IMR-90 (cell line): ENCODE measurements at regions not wholly inside any gene's neighbourhood (a gene's known extent, or its start where the extent isn't known, plus 50 kb on each side); places are given as distances from the start of the nearest gene placed in this dataset.

Experiments used
- ATAC-seq: fragments of 200-7000 bp; cut with Tn5 transposase; 2 replicates; pipeline ENCODE4 v1.9.1; 2020; ENCODE audit warnings: low read depth, mild to moderate bottlenecking, moderate library complexity
- BruUV-seq: library from RNA; stranded (reverse); fragments of 400-500 nt; replicated peaks from 2 replicates; lab custom pipeline; 2021; lab: Mats Ljungman, UMichigan
- CTCF ChIA-PET: fragments of 300-600 bp; formaldehyde crosslinking; extraction: SDS; loops from one replicate; lab custom pipeline; 2021; ENCODE audit warnings: antibody characterized with exemption; lab: Yijun Ruan, JAX
- POLR2A ChIA-PET: fragments of 300-600 bp; sonication (Branson Sonifier 250); formaldehyde crosslinking; loops from one replicate; lab custom pipeline; 2022; ENCODE audit warnings: antibody characterized with exemption; ENCODE audit not compliant: unreplicated experiment; lab: Charles Lee
- DNase-seq: peaks from one replicate; pipeline ENCODE4 v3.0.0; 2013
- H2AFZ ChIP-seq: replicated peaks from 2 replicates; pipeline ENCODE3; 2013; ENCODE audit warnings: low read length, mild to moderate bottlenecking; ENCODE audit not compliant: poor library complexity
- H2AK5ac ChIP-seq: 2 replicates; pipeline ENCODE4 v1.6.1; 2013; ENCODE audit warnings: low read depth, low read length, inconsistent platforms
- H2AK9ac ChIP-seq: replicated peaks from 2 replicates; pipeline ENCODE3; 2013; ENCODE audit warnings: mild to moderate bottlenecking, low read depth, low read length, moderate library complexity; ENCODE audit not compliant: poor library complexity
- H2BK120ac ChIP-seq: 2 replicates; pipeline ENCODE4 v1.6.1; 2013; ENCODE audit warnings: low read depth, low read length, inconsistent platforms
- H2BK15ac ChIP-seq: 3 replicates; pipeline ENCODE4 v1.6.1; 2013; ENCODE audit warnings: low read depth, low read length, inconsistent platforms
- H2BK20ac ChIP-seq: 2 replicates; pipeline ENCODE4 v1.6.1; 2013; ENCODE audit warnings: low read depth, mild to moderate bottlenecking, inconsistent platforms, low read length, moderate library complexity
- H2BK5ac ChIP-seq: 2 replicates; pipeline ENCODE4 v1.6.1; 2013; ENCODE audit warnings: mild to moderate bottlenecking, low read depth, low read length, inconsistent platforms; ENCODE audit not compliant: poor library complexity, severe bottlenecking
- H3K14ac ChIP-seq: replicated peaks from 2 replicates; pipeline ENCODE4 v1.6.1; 2013; ENCODE audit warnings: low read depth, low read length, inconsistent platforms
- H3K18ac ChIP-seq: 2 replicates; pipeline ENCODE4 v1.6.1; 2013; ENCODE audit warnings: low read depth, low read length, control low read depth
- H3K23ac ChIP-seq: 2 replicates; pipeline ENCODE4 v1.6.1; 2013; ENCODE audit warnings: low read depth, low read length, inconsistent platforms
- H3K27ac ChIP-seq: 2 replicates; pipeline ENCODE4 v1.5.1; 2013; ENCODE audit warnings: mild to moderate bottlenecking, control low read depth, low read length; ENCODE audit not compliant: insufficient read depth
- H3K27me3 ChIP-seq: 2 replicates; pipeline ENCODE4 v1.6.1; 2013; ENCODE audit warnings: low read length; ENCODE audit not compliant: control insufficient read depth, insufficient read depth
- H3K36me3 ChIP-seq: 2 replicates; pipeline ENCODE4 v1.6.1; 2013; ENCODE audit warnings: low read length, mixed read lengths; ENCODE audit not compliant: control insufficient read depth, insufficient read depth
- H3K4ac ChIP-seq: 2 replicates; pipeline ENCODE4 v1.6.1; 2013; ENCODE audit warnings: low read depth, low read length, inconsistent platforms
- H3K4me1 ChIP-seq: 2 replicates; pipeline ENCODE4 v1.6.1; 2013; ENCODE audit warnings: low read length, mixed read lengths; ENCODE audit not compliant: control insufficient read depth, insufficient read depth
- H3K4me2 ChIP-seq: 2 replicates; pipeline ENCODE4 v1.6.1; 2013; ENCODE audit warnings: low read depth, mild to moderate bottlenecking, control low read depth, low read length, moderate library complexity
- H3K4me3 ChIP-seq: 2 replicates; pipeline ENCODE4 v1.5.1; 2013; ENCODE audit warnings: low read depth, mild to moderate bottlenecking, control low read depth, low read length, moderate library complexity; ENCODE audit not compliant: insufficient read depth
- H3K56ac ChIP-seq: 2 replicates; pipeline ENCODE4 v1.6.1; 2013; ENCODE audit warnings: low read length, inconsistent platforms; ENCODE audit not compliant: insufficient read depth; ENCODE audit errors: extremely low read depth
- H3K79me1 ChIP-seq, 2 experiments: 2 replicates each; pipeline ENCODE4 v1.6.1; 2013; ENCODE audit warnings: low read length in 2 of 2, inconsistent platforms in 1 of 2, low read depth in 1 of 2
- H3K9ac ChIP-seq: 2 replicates; pipeline ENCODE4 v1.6.1; 2013; ENCODE audit warnings: low read depth, low read length, control low read depth
- H3K9me1 ChIP-seq: 2 replicates; pipeline ENCODE4 v1.6.1; 2013; ENCODE audit warnings: low read length, inconsistent platforms; ENCODE audit not compliant: insufficient read depth
- H3K9me3 ChIP-seq: 2 replicates; pipeline ENCODE4 v1.6.1; 2013; ENCODE audit warnings: low read length; ENCODE audit not compliant: control insufficient read depth, insufficient read depth
- H4K20me1 ChIP-seq: 2 replicates; pipeline ENCODE4 v1.6.1; 2013; ENCODE audit warnings: low read length, inconsistent platforms; ENCODE audit not compliant: insufficient read depth
- H4K5ac ChIP-seq: 2 replicates; pipeline ENCODE4 v1.6.1; 2013; ENCODE audit warnings: mild to moderate bottlenecking, low read depth, low read length, control low read depth
- H4K8ac ChIP-seq, 2 experiments: 2 replicates each; pipeline ENCODE4 v1.6.1; 2013; ENCODE audit warnings: low read depth in 2 of 2, low read length in 2 of 2, control low read depth in 1 of 2, inconsistent platforms in 1 of 2
- H4K91ac ChIP-seq: 2 replicates; pipeline ENCODE4 v1.6.1; 2013; ENCODE audit warnings: low read depth, low read length, inconsistent platforms; ENCODE audit not compliant: insufficient read depth
- BHLHE40 ChIP-seq: fragments of 150-350 bp; IDR thresholded peaks from 2 replicates; pipeline ENCODE4 v1.6.1; 2016; ENCODE audit warnings: mild to moderate bottlenecking, low read depth, low read length
- CEBPB ChIP-seq: IDR thresholded peaks from 2 replicates; pipeline ENCODE4 v1.6.1; 2012; ENCODE audit warnings: low read depth, low read length, improper control_type of control experiment
- CHD1 ChIP-seq: IDR thresholded peaks from 2 replicates; pipeline ENCODE4 v1.6.1; 2012; ENCODE audit warnings: low read depth, low read length, improper control_type of control experiment
- CTCF ChIP-seq: conservative IDR thresholded peaks from 2 replicates; pipeline ENCODE4 v1.5.1; 2012; ENCODE audit warnings: mild to moderate bottlenecking, low read depth, low read length, improper control_type of control experiment
- ELK1 ChIP-seq: fragments of 150-350 bp; IDR thresholded peaks from 2 replicates; pipeline ENCODE4 v1.6.1; 2016; ENCODE audit warnings: low read depth, mild to moderate bottlenecking, low read length, moderate library complexity, borderline replicate concordance
- FOS ChIP-seq: fragments of 150-350 bp; IDR thresholded peaks from 2 replicates; pipeline ENCODE4 v1.6.1; 2016; ENCODE audit warnings: low read depth, low read length
- MAFK ChIP-seq: IDR thresholded peaks from 2 replicates; pipeline ENCODE4 v1.6.1; 2012; ENCODE audit warnings: low read depth, low read length, improper control_type of control experiment
- MAZ ChIP-seq: IDR thresholded peaks from 2 replicates; pipeline ENCODE4 v1.6.1; 2012; ENCODE audit warnings: low read depth, mild to moderate bottlenecking, low read length, improper control_type of control experiment, moderate library complexity, borderline replicate concordance
- MXI1 ChIP-seq: IDR thresholded peaks from 2 replicates; pipeline ENCODE4 v1.6.1; 2012; ENCODE audit warnings: low read depth, mild to moderate bottlenecking, low read length, moderate library complexity, borderline replicate concordance
- NFE2L2 ChIP-seq: fragments of 150-350 bp; IDR thresholded peaks from 2 replicates; pipeline ENCODE4 v1.6.1; 2016; ENCODE audit warnings: low read depth, mild to moderate bottlenecking, low read length
- POLR2A ChIP-seq: IDR thresholded peaks from 2 replicates; pipeline ENCODE4 v1.6.1; 2012; ENCODE audit warnings: mild to moderate bottlenecking, low read depth, low read length
- RAD21 ChIP-seq: IDR thresholded peaks from 2 replicates; pipeline ENCODE4 v1.6.1; 2012; ENCODE audit warnings: low read length, improper control_type of control experiment
- RCOR1 ChIP-seq: IDR thresholded peaks from 2 replicates; pipeline ENCODE4 v1.6.1; 2012; ENCODE audit warnings: mild to moderate bottlenecking, low read length, improper control_type of control experiment; ENCODE audit not compliant: insufficient replicate concordance
- RFX5 ChIP-seq: IDR thresholded peaks from 2 replicates; pipeline ENCODE4 v1.8.0; 2012; ENCODE audit warnings: low read depth, mild to moderate bottlenecking, low read length, moderate library complexity
- SMC3 ChIP-seq: fragments of 150-350 bp; IDR thresholded peaks from 2 replicates; pipeline ENCODE4 v1.6.1; 2016; ENCODE audit warnings: low read depth, mild to moderate bottlenecking, antibody characterized with exemption, low read length, moderate library complexity
- USF2 ChIP-seq: fragments of 150-350 bp; IDR thresholded peaks from 2 replicates; pipeline ENCODE4 v1.6.1; 2017; ENCODE audit warnings: mild to moderate bottlenecking, antibody characterized with exemption, low read length, low read depth
- WGBS, 2 experiments: methylation state at CpG; one replicate each; pipeline versions ENCODE4 v1.1.5 to v1.1.7; 2013; ENCODE audit warnings: missing lambda C conversion rate in 2 of 2; ENCODE audit not compliant: insufficient read length in 1 of 2; ENCODE audit errors: extremely low coverage in 2 of 2; 5-methylcytosine and 5-hydroxymethylcytosine counted together
- dilution Hi-C: fragments of 300-500 bp; cut with HindIII; formaldehyde crosslinking; loops from one replicate; pipeline ENCODE4 v1.14.3; 2018; ENCODE audit warnings: low sequenced_read_pairs; ENCODE audit not compliant: unreplicated experiment
- in situ Hi-C: fragments of 300-500 bp; cut with MboI; formaldehyde crosslinking; loops from 3 replicates; pipeline ENCODE4 v1.14.3; 2019; ENCODE audit warnings: low sequenced_read_pairs, inconsistent platforms, mixed read lengths
- intact Hi-C: fragments of 100-400 bp; cut with micrococcal nuclease; formaldehyde crosslinking; loops from 2 replicates; pipeline ENCODE4 v1.10.0; 2022

GRCh38 chr2:146349334-146349733 is 1495.5 kb upstream of the ACVR2A start:
- no peak overlapping the region for H3K23ac ChIP-seq
- no peaks in the 10 kb centered on the region for H3K36me3 ChIP-seq
- H4K91ac ChIP-seq: no peak overlapping the region
- intact Hi-C loops: no loop called here
- TF ChIP-seq CTCF (no peak), MXI1 (no peak), CHD1 (no peak), NFE2L2 (no peak), ELK1 (no peak), MAFK (no peak), MAZ (no peak), RAD21 (no peak), RCOR1 (no peak), POLR2A (no peak), CEBPB (no peak), BHLHE40 (no peak), USF2 (no peak), SMC3 (no peak), RFX5 (no peak), FOS (no peak)
- POLR2A ChIA-PET: no interaction called here
- no peak overlapping the region for H3K4ac ChIP-seq
- H3K9me1 ChIP-seq: no peaks in the 10 kb centered on the region
- no peak overlapping the region for H2BK120ac ChIP-seq
- no peak overlapping the region for H3K9ac ChIP-seq
- ATAC-seq: no peak
- no peak overlapping the region for H2AK5ac ChIP-seq
- H2BK15ac ChIP-seq: no peak overlapping the region
- H3K27ac ChIP-seq: no peak overlapping the region
- WGBS, 2 experiments: no CpG with 5 or more reads among the region's 3 CpGs
- H3K56ac ChIP-seq: no peak overlapping the region
- no peaks in the 10 kb centered on the region for H3K9me3 ChIP-seq
- H3K27me3 ChIP-seq: no peaks in the 10 kb centered on the region
- no peak overlapping the region; the same call in 1 of the 2 replicates for H3K4me2 ChIP-seq
- no peak overlapping the region for H4K8ac ChIP-seq
- no peaks in the 10 kb centered on the region for H4K20me1 ChIP-seq
- H2AK9ac ChIP-seq: no peak overlapping the region
- no peak for DNase-seq
- no TSS peak for BruUV-seq
- H2BK20ac ChIP-seq: no peak overlapping the region
- no peak overlapping the region for H2AFZ ChIP-seq
- in situ Hi-C loops: no loop called here
- no peak overlapping the region for H3K4me3 ChIP-seq
- H3K18ac ChIP-seq: no peak overlapping the region
- no peak overlapping the region for H3K14ac ChIP-seq
- H4K5ac ChIP-seq: no peak overlapping the region
- dilution Hi-C loops: no loop called here
- H3K79me1 ChIP-seq: no peaks in the 10 kb centered on the region
- H2BK5ac ChIP-seq: no peak overlapping the region
- CTCF ChIA-PET: no interaction called here
- H3K4me1 ChIP-seq: no peaks in the 10 kb centered on the region
